BJ (cell line): ENCODE measurements at regions not wholly inside any gene's neighbourhood (a gene's known extent, or its start where the extent isn't known, plus 50 kb on each side); places are given as distances from the start of the nearest gene placed in this dataset.

Source experiments
- CTCF ChIA-PET: fragments of 350-600 bp; formaldehyde crosslinking; extraction: SDS; loops from one replicate; lab custom pipeline; 2021; ENCODE audit warnings: antibody characterized with exemption, inconsistent platforms; lab: Yijun Ruan, JAX
- POLR2A ChIA-PET: fragments of 300-600 bp; sonication (Branson Sonifier 250); formaldehyde crosslinking; extraction: SDS; loops from one replicate; lab custom pipeline; 2021; ENCODE audit warnings: antibody characterized with exemption; lab: Charles Lee
- DNase-seq: peaks from one replicate; pipeline ENCODE4 v3.0.0-alpha.2; 2011; ENCODE audit warnings: low read depth
- H3K27me3 ChIP-seq: 2 replicates; pipeline ENCODE4 v1.6.0; 2011; ENCODE audit warnings: low read length; ENCODE audit not compliant: control insufficient read depth, insufficient read depth
- H3K36me3 ChIP-seq: 2 replicates; pipeline ENCODE4 v1.5.1; 2011; ENCODE audit warnings: low read length; ENCODE audit not compliant: control insufficient read depth, insufficient read depth
- H3K4me3 ChIP-seq: 2 replicates; pipeline ENCODE4 v1.5.1; 2011; ENCODE audit warnings: low read depth, mild to moderate bottlenecking, control low read depth, low read length
- CTCF ChIP-seq: IDR thresholded peaks from 2 replicates; pipeline ENCODE4 v1.5.1; 2011; ENCODE audit warnings: low read depth, mild to moderate bottlenecking, control low read depth, inconsistent platforms, low read length, moderate library complexity; ENCODE audit not compliant: insufficient read depth

DNA sequence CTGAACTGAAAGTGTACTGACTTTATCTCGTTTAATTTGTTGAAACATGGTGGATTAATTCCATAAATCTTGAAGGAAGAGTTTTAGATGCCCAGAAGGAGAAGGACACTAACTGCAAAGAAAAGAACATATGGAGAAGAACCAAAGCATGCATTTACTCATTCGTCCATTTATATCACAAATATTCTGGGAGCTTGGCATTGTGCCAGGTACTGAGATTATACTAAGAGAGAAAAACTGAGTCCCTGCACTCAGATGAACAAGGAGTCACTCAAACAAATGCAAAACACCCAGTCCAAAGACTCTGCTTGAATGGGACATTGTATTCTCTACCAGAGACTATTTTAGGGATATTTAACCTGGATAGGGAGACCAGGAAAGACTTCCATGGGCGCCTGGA is 588.0 kb upstream of the MGMT start:
- no peak for TF ChIP-seq CTCF
- no peak for DNase-seq
- Histone ChIP-seq H3K27me3 (no peaks in the 10 kb centered on the region), H3K4me3 (no peak overlapping the region), H3K36me3 (no peaks in the 10 kb centered on the region)
- ChIA-PET CTCF (no interaction called here), POLR2A (no interaction called here)

DNA sequence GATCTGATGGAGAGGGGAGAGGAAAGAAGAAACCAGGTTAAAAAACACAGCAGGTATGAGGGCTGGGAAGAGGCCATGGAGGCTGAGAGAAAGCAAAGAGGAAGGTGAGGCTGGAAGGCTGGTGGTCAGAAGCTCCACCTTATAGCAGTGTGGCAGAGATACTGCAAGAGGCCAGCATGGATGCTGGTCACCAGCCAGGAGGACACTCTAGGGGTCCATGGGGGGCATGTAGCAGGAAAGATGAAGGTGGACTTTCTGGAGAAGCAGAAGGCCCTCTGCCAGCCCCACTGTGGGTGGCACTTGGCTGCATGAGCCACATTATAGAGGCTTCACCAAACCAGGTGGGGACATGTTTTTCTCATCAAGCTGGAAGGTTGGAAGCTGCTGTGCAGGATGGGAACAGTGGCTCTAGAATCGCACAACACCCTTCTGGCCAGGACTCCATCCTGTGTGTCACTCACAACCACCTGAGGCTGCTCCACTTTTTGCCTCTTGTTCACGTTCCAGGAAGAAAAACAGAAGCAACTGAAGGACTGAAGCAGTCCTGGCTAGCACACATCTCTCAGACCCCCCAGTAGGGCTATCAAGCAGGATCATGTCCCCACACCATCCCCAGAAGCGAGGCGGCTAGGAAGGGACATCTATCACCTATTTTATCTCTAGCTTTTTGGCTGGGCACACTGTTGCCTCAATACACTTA is 587.5 kb upstream of the MGMT start:
- no peak for TF ChIP-seq CTCF
- Histone ChIP-seq H3K27me3 (no peaks in the 10 kb centered on the region), H3K4me3 (no peak overlapping the region), H3K36me3 (no peaks in the 10 kb centered on the region)
- CTCF ChIA-PET, result no interaction called here
- POLR2A ChIA-PET, result no interaction called here
- no peak for DNase-seq

- DNase-seq, result no peak
- H3K27me3 ChIP-seq, result no peaks in the 10 kb centered on the region
- H3K36me3 ChIP-seq, result no peaks in the 10 kb centered on the region
- CTCF ChIA-PET, result no interaction called here
- no peak for TF ChIP-seq CTCF
- POLR2A ChIA-PET, result no interaction called here
- H3K4me3 ChIP-seq, result no peak overlapping the region
These were observed 586.8 kb upstream of the MGMT start for GRCh38 chr10:128880159-128880725.

DNA sequence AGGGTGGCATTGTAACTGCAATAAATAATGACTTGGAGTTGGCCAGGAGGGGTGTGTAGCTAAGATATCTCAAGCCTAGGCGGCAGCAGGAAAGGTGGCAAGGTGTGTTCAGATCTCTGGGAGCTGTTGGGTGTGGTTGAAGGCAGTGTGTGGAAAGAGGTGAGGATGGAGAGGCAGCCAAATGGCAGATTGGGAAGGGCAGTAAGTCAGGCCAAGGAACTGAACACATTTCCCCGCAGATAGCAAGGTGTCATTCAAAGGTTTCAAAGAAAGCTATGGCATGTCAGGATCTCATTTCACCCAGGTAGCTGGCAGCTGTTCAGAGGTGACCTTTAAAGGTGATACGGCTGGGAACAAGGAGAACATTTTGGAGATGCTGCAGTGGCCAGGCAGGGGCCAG is 586.0 kb upstream of the MGMT start:
- Histone ChIP-seq H3K27me3 (no peaks in the 10 kb centered on the region), H3K36me3 (no peaks in the 10 kb centered on the region), H3K4me3 (no peak overlapping the region)
- no peak for TF ChIP-seq CTCF
- ChIA-PET POLR2A (no interaction called here), CTCF (interaction anchor here (0.6 kb wide), 1 partner anchor 79 kb away, joined by 4 read pairs; no protein-coding TSS in a partner anchor)
- no peak for DNase-seq

GRCh38 chr10:128883231-128884032 is 583.6 kb upstream of the MGMT start:
- ChIA-PET POLR2A (no interaction called here), CTCF (no interaction called here)
- Histone ChIP-seq H3K4me3 (no peak overlapping the region), H3K27me3 (no peaks in the 10 kb centered on the region), H3K36me3 (no peaks in the 10 kb centered on the region)
- TF ChIP-seq CTCF, result no peak
- DNase-seq, result no peak
